HL-60 (cell line): ENCODE measurements at regions not wholly inside any gene's neighbourhood (a gene's known extent, or its start where the extent isn't known, plus 50 kb on each side); places are given as distances from the start of the nearest gene placed in this dataset.

Experiments used
- CTCF ChIP-seq: IDR thresholded peaks from one replicate; pipeline ENCODE4 v1.5.1; 2011; ENCODE audit warnings: low read length, control low read depth, inconsistent platforms; ENCODE audit not compliant: insufficient read depth
- REST ChIP-seq: IDR thresholded peaks from 2 replicates; pipeline ENCODE4 v1.6.1; 2012; ENCODE audit warnings: low read depth; ENCODE audit not compliant: insufficient replicate concordance

GRCh38 chr2:193590831-193591230, 1396.1 kb upstream of the TMEFF2 start:
- TF ChIP-seq CTCF (no peak), REST (no peak)
